Esophagus squamous epithelium (tissue), 5 donors: ENCODE measurements at regions not wholly inside any gene's neighbourhood (a gene's known extent, or its start where the extent isn't known, plus 50 kb on each side); places are given as distances from the start of the nearest gene placed in this dataset.

ENCODE experiments used
- DNase-seq: peaks from one replicate; lab custom pipeline; 2025; lab: John Stamatoyannopoulos, UW
- H3K27ac ChIP-seq, 4 donors: fragments of 200-600 bp; sonication (generic); one replicate each; pipeline ENCODE4 v1.5.1; 2016 to 2019; ENCODE audit warnings: mild to moderate bottlenecking in 1 of 4
- H3K27me3 ChIP-seq, 4 donors: fragments of 200-600 bp; sonication (generic); 1 replicate in 3 of 4; 2 replicates in 1 of 4; pipeline versions ENCODE4 v1.5.1 to v1.6.0; 2017 to 2021; ENCODE audit warnings: antibody characterized with exemption in 1 of 4
- H3K36me3 ChIP-seq, 3 donors: fragments of 200-600 bp; sonication (generic); one replicate each; pipeline ENCODE4 v1.5.1; 2016 to 2019
- H3K4me1 ChIP-seq, 3 donors: fragments of 200-600 bp; sonication (generic); one replicate each; pipeline ENCODE4 v1.5.1; 2017 to 2019
- H3K4me3 ChIP-seq, 4 donors: fragments of 200-600 bp; sonication (generic); 1 replicate in 3 of 4; 2 replicates in 1 of 4; pipeline ENCODE4 v1.5.1; 2016 to 2019; ENCODE audit warnings: mild to moderate bottlenecking in 2 of 4, moderate library complexity in 1 of 4
- H3K9me3 ChIP-seq, 3 donors: fragments of 200-600 bp; sonication (generic); one replicate each; pipeline ENCODE4 v1.5.1; 2016 to 2019
- CTCF ChIP-seq, 6 experiments: fragments of 450-650 bp in 4 of 6; fragments of 200-600 bp in 2 of 6; sonication (generic) in 2 of 6; IDR thresholded peaks; one replicate each; pipeline ENCODE4 v1.5.1; 2016 to 2019; ENCODE audit warnings: antibody characterized with exemption in 6 of 6, mild to moderate bottlenecking in 4 of 6, moderate library complexity in 4 of 6
- POLR2A ChIP-seq, 4 donors: fragments of 450-650 bp; IDR thresholded peaks; one replicate each; pipeline ENCODE4 v1.6.1; 2017; ENCODE audit warnings: antibody characterized with exemption in 4 of 4, mild to moderate bottlenecking in 4 of 4, moderate library complexity in 3 of 4
- WGBS, 2 donors: methylation state at CpG; one replicate each; pipeline ENCODE4 v1.1.5; 2018; 5-methylcytosine and 5-hydroxymethylcytosine counted together
- intact Hi-C: fragments of 100-400 bp; cut with DNase I; formaldehyde crosslinking; loops from one replicate; pipeline ENCODE4 v1.15.0; 2022
- donor health status: DM: yes; HTN: yes; CAD: no.

GRCh38 chr1:30234091-30234490 is 489.3 kb downstream of the MATN1 start:
- intact Hi-C loops: no loop called here
- no peaks in the 10 kb centered on the region for H3K9me3 ChIP-seq
- TF ChIP-seq CTCF (IDR thresholded peaks at IDR 0.05) (no peak), POLR2A (IDR thresholded peaks at IDR 0.05) (no peak)

DNA sequence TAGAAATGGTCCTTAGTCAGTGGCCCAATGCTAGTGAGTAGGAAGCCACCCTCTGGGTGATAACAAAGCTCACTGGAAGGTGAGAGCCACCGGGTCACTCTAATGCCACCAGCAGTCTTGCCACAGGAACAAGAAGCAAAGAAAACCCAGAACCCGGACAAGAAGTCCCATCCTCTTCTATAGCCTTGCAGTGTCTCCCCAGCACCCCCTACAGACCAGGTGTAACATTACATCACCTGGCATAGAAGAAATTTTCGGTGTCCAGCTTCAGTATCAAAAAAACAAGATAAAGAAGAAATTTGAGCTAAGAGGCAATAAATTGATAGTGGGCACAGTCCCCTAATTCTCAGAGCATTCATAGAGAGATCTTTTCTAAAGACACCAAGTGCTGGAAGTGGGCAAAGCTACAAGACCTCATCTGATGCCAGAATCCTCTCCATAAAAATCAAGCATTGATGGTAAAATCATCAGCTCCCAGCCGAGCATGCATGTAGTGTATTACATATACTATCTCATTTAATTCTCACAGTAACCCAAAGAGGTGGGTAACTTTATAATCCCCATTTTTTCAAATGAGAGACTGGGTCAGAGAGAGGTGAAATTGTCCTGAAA is 491.0 kb downstream of the MATN1 start:
- no peak overlapping the region for H3K27ac ChIP-seq
- peaks cover 0 to 22% (median 0%) of the 10 kb centered on the region in 4 donors for H3K27me3 ChIP-seq
- DNase-seq: no peak
- H3K4me3 ChIP-seq: no peak overlapping the region
- intact Hi-C loops: no loop called here
- no peaks in the 10 kb centered on the region for H3K9me3 ChIP-seq
- WGBS, 2 donors: 27 to 43% methylated on average over 4 of the region's 4 CpGs
- H3K36me3 ChIP-seq: no peaks in the 10 kb centered on the region
- H3K4me1 ChIP-seq: no peaks in the 10 kb centered on the region
- peak in 5 of 6 experiments; percentile 11 to 62 (median 35) for TF ChIP-seq CTCF (IDR thresholded peaks at IDR 0.05)
- TF ChIP-seq POLR2A (IDR thresholded peaks at IDR 0.05): no peak

More at GRCh38 chr1:30234091-30234490, 489.3 kb downstream of the MATN1 start:
- Histone ChIP-seq H3K4me3 (no peak overlapping the region), H3K4me1 (no peaks in the 10 kb centered on the region), H3K27me3 (peaks cover 0 to 15% (median 0%) of the 10 kb centered on the region in 4 donors), H3K36me3 (no peaks in the 10 kb centered on the region), H3K27ac (no peak overlapping the region)
- no peak for DNase-seq
- 57 to 73% methylated on average over 7 of the region's 7 CpGs for WGBS, 2 donors

DNA sequence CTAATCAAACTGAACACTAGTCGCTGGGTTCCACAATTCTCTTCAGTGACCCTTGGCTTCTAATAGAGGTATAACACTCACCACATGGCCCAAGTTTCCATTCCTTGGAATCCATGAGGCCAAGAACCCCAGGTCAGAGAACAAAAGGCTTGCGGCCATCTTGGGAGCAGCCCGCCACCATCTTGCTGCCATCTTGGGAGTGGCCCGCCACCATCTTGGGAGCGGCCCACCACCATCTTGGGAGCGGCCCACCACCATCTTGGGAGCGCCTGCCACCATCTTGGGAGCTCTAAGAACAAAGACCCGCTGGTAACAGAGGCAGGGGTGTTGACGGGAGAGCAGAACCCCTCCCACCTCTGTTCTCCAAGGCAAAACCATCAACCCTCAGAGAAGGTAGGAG is 493.4 kb downstream of the MATN1 start:
- intact Hi-C loops: no loop called here
- H3K27ac ChIP-seq: no peak overlapping the region
- no peaks in the 10 kb centered on the region for H3K9me3 ChIP-seq
- WGBS, 2 donors: 89% methylated on average over 5 of the region's 9 CpGs; no CpG with 5 or more reads in 1 of the 2 donors
- DNase-seq: no peak
- H3K4me1 ChIP-seq: no peaks in the 10 kb centered on the region
- H3K27me3 ChIP-seq: peaks cover 0 to 43% (median 0%) of the 10 kb centered on the region in 4 donors
- H3K4me3 ChIP-seq: no peak overlapping the region
- H3K36me3 ChIP-seq: no peaks in the 10 kb centered on the region
- TF ChIP-seq POLR2A (IDR thresholded peaks at IDR 0.05) (no peak), CTCF (IDR thresholded peaks at IDR 0.05) (no peak)

- 68 to 83% methylated on average over 3 to 5 of the region's 9 CpGs for WGBS, 2 donors
- no peak overlapping the region for H3K27ac ChIP-seq
These were observed 493.8 kb downstream of the MATN1 start for GRCh38 chr1:30229557-30229956.

More at GRCh38 chr1:30229557-30229956, 493.8 kb downstream of the MATN1 start:
- Histone ChIP-seq H3K4me3 (no peak overlapping the region), H3K4me1 (no peaks in the 10 kb centered on the region), H3K27me3 (peaks cover 0 to 43% (median 0%) of the 10 kb centered on the region in 4 donors), H3K36me3 (no peaks in the 10 kb centered on the region), H3K9me3 (no peaks in the 10 kb centered on the region)
- DNase-seq: no peak
- intact Hi-C loops: no loop called here
- TF ChIP-seq CTCF (IDR thresholded peaks at IDR 0.05): no peak
- no peak for TF ChIP-seq POLR2A (IDR thresholded peaks at IDR 0.05)
